ENCODE measurements at regions not wholly inside any gene's neighbourhood (a gene's known extent, or its start where the extent isn't known, plus 50 kb on each side); places are given as distances from the start of the nearest gene placed in this dataset.
"Not testable (repeated sequence)": the region's sequence is repeated elsewhere in the genome, so short reads cannot be mapped to it uniquely, and the experiment has no call there.

GRCh38 chr15:37416103-37416502, 315.8 kb upstream of the MEIS2 start:
- ChIA-PET CTCF (no interaction called here), POLR2A (no interaction called here)
- no peak for DNase-seq (ENCODE audit: low read depth, low spot score)
- Histone ChIP-seq H3K27me3 (ENCODE audit: control insufficient read depth, insufficient read depth, low read length) (no peaks in the 10 kb centered on the region), H3K9me3 (ENCODE audit: control insufficient read depth, insufficient read depth, low read depth, low read length) (no peaks in the 10 kb centered on the region; the same call in 1 of the 2 replicates), H3K4me3 (ENCODE audit: low read depth in 2 of 2, low read length in 2 of 2) (no peak overlapping the region), H3K27ac (ENCODE audit: low read length) (no peak overlapping the region), H3K36me3 (ENCODE audit: control insufficient read depth, insufficient read depth, low read length) (no peaks in the 10 kb centered on the region), H3K4me1 (ENCODE audit: control insufficient read depth, insufficient read depth, low read length) (no peaks in the 10 kb centered on the region)
- BruUV-seq (replicated peaks), result no TSS peak
- no peak for ATAC-seq
- intact Hi-C loops (cut with micrococcal nuclease; ENCODE audit: unreplicated experiment), result no loop called here
- in situ Hi-C loops (cut with HindIII; ENCODE audit: low pct_unique_long_range_greater_than_20kb, low sequenced_read_pairs), result no loop called here
- TF ChIP-seq REST (IDR thresholded peaks at IDR 0.05; ENCODE audit: insufficient read depth in 1 of 2, low read depth in 2 of 2, low read length in 1 of 2) (no peak), TCF7L2 (IDR thresholded peaks at IDR 0.05; ENCODE audit: low read depth, low read length) (no peak), CTCF (IDR thresholded peaks at IDR 0.05) (no peak), POLR2AphosphoS5 (IDR thresholded peaks at IDR 0.05; ENCODE audit: low read depth, low read length) (no peak), SIN3A (IDR thresholded peaks at IDR 0.05; ENCODE audit: borderline replicate concordance, insufficient read depth, low read depth, low read length) (no peak)

GRCh38 chr15:37425541-37425940, 325.2 kb upstream of the MEIS2 start:
- DNase-seq (ENCODE audit: low read depth, low spot score) (no peak), ATAC-seq (no peak)
- Histone ChIP-seq H3K27me3 (ENCODE audit: control insufficient read depth, insufficient read depth, low read length) (no peaks in the 10 kb centered on the region), H3K9me3 (ENCODE audit: control insufficient read depth, insufficient read depth, low read depth, low read length) (peaks cover 5% of the 10 kb centered on the region; the same call in 1 of the 2 replicates), H3K36me3 (ENCODE audit: control insufficient read depth, insufficient read depth, low read length) (no peaks in the 10 kb centered on the region), H3K4me1 (ENCODE audit: control insufficient read depth, insufficient read depth, low read length) (no peaks in the 10 kb centered on the region), H3K4me3 (ENCODE audit: low read depth in 2 of 2, low read length in 2 of 2) (no peak overlapping the region), H3K27ac (ENCODE audit: low read length) (no peak overlapping the region)
- BruUV-seq (replicated peaks), result no TSS peak
- TF ChIP-seq CTCF (IDR thresholded peaks at IDR 0.05) (no peak), POLR2AphosphoS5 (IDR thresholded peaks at IDR 0.05; ENCODE audit: low read depth, low read length) (no peak), SIN3A (IDR thresholded peaks at IDR 0.05; ENCODE audit: borderline replicate concordance, insufficient read depth, low read depth, low read length) (no peak)
- ChIA-PET CTCF (no interaction called here), POLR2A (no interaction called here)
- intact Hi-C loops (cut with micrococcal nuclease; ENCODE audit: unreplicated experiment) (no loop called here), in situ Hi-C loops (cut with HindIII; ENCODE audit: low pct_unique_long_range_greater_than_20kb, low sequenced_read_pairs) (no loop called here)

- in situ Hi-C loops (cut with HindIII; ENCODE audit: low pct_unique_long_range_greater_than_20kb, low sequenced_read_pairs); ATAC-seq; DNase-seq (ENCODE audit: low read depth, low spot score); H3K27ac ChIP-seq (ENCODE audit: low read length); H3K4me1 ChIP-seq (ENCODE audit: control insufficient read depth, insufficient read depth, low read length); BruUV-seq (replicated peaks); POLR2A ChIA-PET; H3K4me3 ChIP-seq (ENCODE audit: low read depth in 2 of 2, low read length in 2 of 2); H3K9me3 ChIP-seq (ENCODE audit: control insufficient read depth, insufficient read depth, low read depth, low read length); intact Hi-C loops (cut with micrococcal nuclease; ENCODE audit: unreplicated experiment); H3K36me3 ChIP-seq (ENCODE audit: control insufficient read depth, insufficient read depth, low read length); CTCF ChIA-PET; H3K27me3 ChIP-seq (ENCODE audit: control insufficient read depth, insufficient read depth, low read length): not testable (repeated sequence)
Measured at GRCh38 chr15:37427393-37427792, 327.0 kb upstream of the MEIS2 start.

Measured in Panc1 (cell line).